ENCODE measurements at regions not wholly inside any gene's neighbourhood (a gene's known extent, or its start where the extent isn't known, plus 50 kb on each side); places are given as distances from the start of the nearest gene placed in this dataset.
"Not testable (repeated sequence)": the region's sequence is repeated elsewhere in the genome, so short reads cannot be mapped to it uniquely, and the experiment has no call there.

DNA sequence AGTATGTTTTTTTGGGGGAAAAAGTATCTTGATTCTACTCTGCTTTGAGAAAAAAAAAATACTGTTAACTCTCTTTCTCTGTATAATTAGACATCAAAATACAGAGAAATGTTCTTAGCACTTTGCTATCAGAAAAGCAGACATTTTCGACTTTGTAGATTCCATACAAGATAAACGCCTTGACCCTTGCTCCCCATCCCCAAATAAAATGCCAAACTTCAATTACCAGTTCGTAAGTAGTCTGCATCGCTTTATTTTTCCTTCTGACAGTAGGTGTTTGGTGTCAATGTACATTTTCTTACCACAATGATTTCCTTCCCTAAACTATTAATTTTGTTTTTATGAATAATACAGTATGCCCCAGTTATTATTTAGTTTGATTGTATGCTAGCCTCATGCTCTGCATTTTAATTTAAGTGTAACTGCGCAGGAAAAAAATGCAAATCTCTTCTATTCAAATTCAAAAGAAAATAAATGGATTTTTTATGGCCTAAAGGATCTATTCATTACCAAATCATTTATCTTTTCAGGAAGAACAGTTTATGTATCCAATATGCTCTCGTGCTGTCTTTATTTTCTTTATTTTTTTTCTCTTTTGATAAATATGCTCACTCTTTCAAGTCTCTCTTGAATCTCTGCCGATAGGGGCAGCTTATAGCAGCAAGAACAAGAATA lies 84.8 kb upstream of the ZNF217 start:
- no peaks in the 10 kb centered on the region for H3K9me3 Mint-ChIP-seq
- no peak for DNase-seq
- no peaks in the 10 kb centered on the region for H3K36me3 Mint-ChIP-seq (ENCODE audit: low read depth)
- H3K27ac Mint-ChIP-seq: peak overlapping the region; percentile 83
- peak overlapping the region; percentile 31 for H3K4me3 Mint-ChIP-seq
- peaks cover 31% of the 10 kb centered on the region for H3K4me1 Mint-ChIP-seq
- ChIA-PET POLR2A (no interaction called here), CTCF (interaction anchor here (1.0 kb wide), 1 partner anchor 52 kb away, joined by 3 read pairs; no protein-coding TSS in a partner anchor)
- H3K27me3 Mint-ChIP-seq: no peaks in the 10 kb centered on the region

DNA sequence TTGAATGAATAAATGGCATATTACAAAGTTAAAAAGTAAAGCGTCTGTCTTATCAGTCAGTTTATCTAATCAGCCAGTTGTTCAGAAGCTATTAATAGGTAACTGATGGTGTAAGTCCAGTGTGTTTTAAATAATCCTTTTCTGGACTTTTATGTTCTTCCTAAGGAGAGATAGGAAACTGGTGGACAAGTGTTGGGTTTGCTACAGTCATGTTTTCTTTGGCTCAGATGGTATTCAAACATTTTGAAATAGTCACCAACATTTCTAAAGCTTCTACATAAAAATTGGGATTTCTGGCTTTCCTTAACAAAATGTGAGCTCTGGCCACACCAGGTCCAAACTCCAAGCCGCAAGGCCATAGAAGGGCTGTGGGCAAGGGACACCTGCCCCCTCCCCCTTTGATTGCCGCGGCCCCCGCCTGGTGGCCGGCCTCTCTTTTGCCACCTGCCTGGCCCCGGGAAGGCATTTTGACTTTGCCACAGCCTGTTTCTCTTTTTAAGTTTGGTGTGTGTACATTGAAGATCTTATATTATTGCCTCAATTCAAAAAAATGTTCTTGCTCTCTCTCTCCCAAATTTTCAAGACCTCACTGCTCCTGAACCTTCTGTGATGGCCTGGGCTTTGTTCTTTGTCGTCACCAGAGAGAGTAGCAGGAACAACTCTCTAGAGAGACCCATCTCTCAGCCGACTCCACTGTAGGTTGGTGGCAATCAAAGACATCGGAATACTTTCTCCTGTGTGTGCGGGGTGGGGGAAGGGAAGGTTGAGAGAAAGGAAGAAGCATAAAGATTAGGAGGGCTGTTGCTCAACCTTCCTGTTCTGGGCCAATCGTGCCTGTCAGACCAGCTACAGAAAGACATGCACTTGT lies 84.0 kb upstream of the ZNF217 start:
- H3K9me3 Mint-ChIP-seq: no peaks in the 10 kb centered on the region
- peak; percentile 56 for DNase-seq
- no peaks in the 10 kb centered on the region for H3K27me3 Mint-ChIP-seq
- ChIA-PET POLR2A (no interaction called here), CTCF (interaction anchor here (0.6 to 1.2 kb wide), 3 partner anchors 25 to 252 kb away, joined by 3 to 4 read pairs (median 3); no protein-coding TSS in a partner anchor)
- peak overlapping the region; percentile 31 for H3K4me3 Mint-ChIP-seq
- no peaks in the 10 kb centered on the region for H3K36me3 Mint-ChIP-seq (ENCODE audit: low read depth)
- peak overlapping the region; percentile 83 for H3K27ac Mint-ChIP-seq
- H3K4me1 Mint-ChIP-seq: peaks cover 31% of the 10 kb centered on the region

DNA sequence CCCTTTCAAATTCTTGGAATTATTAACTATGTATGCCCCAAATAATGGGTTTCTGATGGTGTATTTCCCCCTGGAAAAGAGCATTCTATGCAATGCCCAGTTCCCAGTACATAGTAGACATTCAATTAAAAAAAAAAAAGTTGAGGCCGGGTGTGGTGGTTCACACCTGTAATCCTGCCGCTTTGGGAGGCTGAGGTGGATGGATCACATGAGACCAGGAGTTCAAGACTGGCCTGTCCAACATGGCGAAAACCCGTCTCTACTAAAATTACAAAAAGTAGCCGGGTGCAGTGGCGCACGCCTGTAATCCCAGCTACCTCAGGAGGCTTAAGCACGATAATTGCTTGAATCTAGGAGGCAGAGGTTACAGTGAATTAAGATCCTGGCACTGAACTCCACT lies 83.3 kb upstream of the ZNF217 start:
- peaks cover 31% of the 10 kb centered on the region for H3K4me1 Mint-ChIP-seq
- no peak overlapping the region for H3K4me3 Mint-ChIP-seq
- no peaks in the 10 kb centered on the region for H3K9me3 Mint-ChIP-seq
- POLR2A ChIA-PET: no interaction called here
- no peak for DNase-seq
- H3K36me3 Mint-ChIP-seq (ENCODE audit: low read depth): no peaks in the 10 kb centered on the region
- CTCF ChIA-PET: interaction anchor here (0.6 to 1.2 kb wide), 4 partner anchors 24 to 252 kb away, joined by 3 to 4 read pairs (median 4); no protein-coding TSS in a partner anchor
- H3K27me3 Mint-ChIP-seq: no peaks in the 10 kb centered on the region
- no peak overlapping the region for H3K27ac Mint-ChIP-seq

DNA sequence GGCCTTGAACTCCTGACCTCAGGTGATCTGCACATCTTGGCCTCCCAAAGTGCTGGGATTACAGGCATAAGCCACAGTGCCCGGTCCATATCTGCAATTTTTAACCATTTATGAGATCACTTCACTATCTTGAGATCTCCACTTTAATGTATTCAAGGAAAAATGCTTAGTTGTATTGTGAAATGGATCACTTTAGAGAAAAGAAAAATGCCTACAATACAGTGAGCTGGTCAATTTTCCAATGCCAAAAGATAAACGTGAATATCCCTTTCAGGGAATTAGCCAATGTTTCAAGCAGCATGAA lies 82.8 kb upstream of the ZNF217 start:
- DNase-seq: no peak
- CTCF ChIA-PET: interaction anchor here (0.6 to 1.2 kb wide), 2 partner anchors 23 to 86 kb away, joined by 3 to 4 read pairs; no protein-coding TSS in a partner anchor
- Mint-ChIP-seq H3K27ac (peak overlapping the region; percentile 9), H3K36me3 (ENCODE audit: low read depth) (no peaks in the 10 kb centered on the region), H3K27me3 (no peaks in the 10 kb centered on the region), H3K9me3 (no peaks in the 10 kb centered on the region), H3K4me1 (peaks cover 31% of the 10 kb centered on the region), H3K4me3 (no peak overlapping the region)
- POLR2A ChIA-PET: no interaction called here

DNA sequence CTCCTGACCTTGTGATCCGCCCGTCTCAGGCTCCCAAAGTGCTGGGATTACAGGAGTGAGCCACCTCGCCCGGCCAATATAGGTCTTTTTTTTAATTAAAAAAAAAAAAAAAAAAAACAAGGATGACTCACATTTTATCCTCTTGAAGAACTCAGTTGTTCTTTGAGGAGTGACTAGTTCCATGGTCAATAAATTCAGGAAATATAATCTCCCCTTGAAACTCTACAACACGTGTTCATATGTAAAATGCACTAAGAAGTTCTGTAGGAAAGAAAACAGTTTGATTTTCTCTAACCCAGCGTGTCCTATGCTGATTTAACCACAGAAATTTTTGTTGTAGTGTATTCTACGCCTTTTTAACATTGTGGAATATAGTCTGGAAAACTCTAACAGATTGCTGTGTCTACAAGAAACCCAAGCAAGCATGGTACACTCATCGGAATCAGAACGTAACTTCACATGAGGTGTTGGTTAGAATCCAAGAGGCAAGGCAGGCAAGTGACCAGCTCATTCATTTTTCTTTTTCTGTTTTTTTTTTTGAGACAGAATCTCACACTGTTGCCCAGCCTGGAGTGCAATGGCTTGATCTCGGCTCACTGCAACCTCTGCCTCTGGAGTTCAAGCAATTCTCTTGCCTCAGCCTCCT lies 79.0 kb upstream of the ZNF217 start:
- CTCF ChIA-PET: interaction anchor here (0.6 to 1.4 kb wide), 3 partner anchors 12 to 284 kb away, joined by 3 to 4 read pairs (median 3); no protein-coding TSS in a partner anchor
- POLR2A ChIA-PET: interaction anchor here (0.6 kb wide), 1 partner anchor 680 kb away, joined by 4 read pairs; no protein-coding TSS in a partner anchor

DNA sequence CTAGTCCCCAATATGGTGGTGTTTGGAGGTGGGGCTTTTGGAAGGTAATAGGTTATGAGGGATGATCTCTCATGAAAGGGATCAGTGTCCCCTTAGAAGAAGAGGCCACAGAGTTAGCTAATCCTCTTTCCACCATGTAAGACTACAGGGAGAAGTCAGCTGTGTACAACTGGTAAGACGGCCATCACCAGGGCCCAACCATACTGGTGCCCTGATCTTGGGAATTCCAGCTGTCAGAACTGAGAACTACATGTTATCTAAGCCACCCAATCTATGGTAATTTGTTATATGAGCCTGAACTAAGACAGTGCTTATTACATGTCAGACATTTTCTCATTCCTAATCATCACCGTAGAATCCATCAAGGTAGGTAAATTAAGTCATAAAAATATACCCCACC lies 77.7 kb upstream of the ZNF217 start:
- no peak for DNase-seq
- Mint-ChIP-seq H3K27me3 (no peaks in the 10 kb centered on the region), H3K36me3 (ENCODE audit: low read depth) (no peaks in the 10 kb centered on the region), H3K27ac (no peak overlapping the region), H3K4me3 (no peak overlapping the region), H3K4me1 (no peaks in the 10 kb centered on the region), H3K9me3 (no peaks in the 10 kb centered on the region)
- POLR2A ChIA-PET: no interaction called here
- CTCF ChIA-PET: interaction anchor here (0.6 to 1.4 kb wide), 3 partner anchors 10 to 40 kb away, joined by 3 read pairs; no protein-coding TSS in a partner anchor

More for the DNA sequence above, 79.0 kb upstream of the ZNF217 start:
- DNase-seq: no peak
- Mint-ChIP-seq H3K27me3 (no peaks in the 10 kb centered on the region), H3K9me3 (no peaks in the 10 kb centered on the region), H3K4me1 (peaks cover 3% of the 10 kb centered on the region), H3K36me3 (ENCODE audit: low read depth) (no peaks in the 10 kb centered on the region), H3K27ac (no peak overlapping the region), H3K4me3 (no peak overlapping the region)

DNA sequence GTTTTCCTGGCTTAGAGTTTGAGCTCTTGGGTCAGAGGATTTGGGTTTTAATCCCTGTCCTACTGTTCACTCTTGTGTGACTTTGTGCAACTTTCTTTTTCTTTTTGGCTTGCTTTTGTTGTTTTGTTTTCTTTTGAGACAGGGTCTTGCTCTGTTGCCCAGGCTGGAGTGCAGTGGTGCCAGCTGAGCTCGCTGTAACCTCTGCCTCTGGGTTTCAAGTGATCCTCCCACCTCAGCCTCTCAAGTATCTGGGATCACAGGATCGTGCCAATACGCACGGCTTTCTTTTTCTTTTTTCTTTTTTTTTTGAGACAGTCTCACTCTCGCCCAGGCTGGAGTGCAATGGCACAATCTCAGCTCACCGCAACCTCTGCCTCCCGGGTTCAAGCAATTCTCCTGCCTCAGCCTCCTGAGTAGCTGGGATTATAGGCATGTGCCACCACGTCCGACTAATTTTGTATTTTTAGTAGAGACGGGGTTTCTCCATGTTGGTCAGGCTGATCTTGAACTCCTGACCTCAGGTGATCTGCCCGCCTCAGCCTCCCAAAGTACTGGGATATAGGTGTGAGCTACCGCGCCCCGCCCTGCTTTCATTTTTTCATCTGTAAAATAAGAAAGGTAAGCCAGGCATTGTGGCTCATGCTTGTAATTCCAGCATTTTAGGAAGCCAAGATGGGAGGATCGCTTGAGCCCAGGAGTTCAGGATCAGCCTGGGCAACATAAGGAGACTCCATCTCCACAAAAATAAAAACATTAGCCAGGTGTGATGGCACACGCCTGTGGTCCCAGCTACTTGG lies 76.1 kb upstream of the ZNF217 start:
- not testable (repeated sequence) for DNase-seq; H3K4me3 Mint-ChIP-seq; H3K27me3 Mint-ChIP-seq; H3K4me1 Mint-ChIP-seq; H3K9me3 Mint-ChIP-seq; H3K36me3 Mint-ChIP-seq (ENCODE audit: low read depth); H3K27ac Mint-ChIP-seq
- ChIA-PET POLR2A (interaction anchor here (0.6 kb wide), 1 partner anchor 39 kb away, joined by 5 read pairs; no protein-coding TSS in a partner anchor), CTCF (interaction anchor here (1.0 to 1.3 kb wide), 2 partner anchors 12 to 20 kb away, joined by 3 to 5 read pairs; no protein-coding TSS in a partner anchor)

DNA sequence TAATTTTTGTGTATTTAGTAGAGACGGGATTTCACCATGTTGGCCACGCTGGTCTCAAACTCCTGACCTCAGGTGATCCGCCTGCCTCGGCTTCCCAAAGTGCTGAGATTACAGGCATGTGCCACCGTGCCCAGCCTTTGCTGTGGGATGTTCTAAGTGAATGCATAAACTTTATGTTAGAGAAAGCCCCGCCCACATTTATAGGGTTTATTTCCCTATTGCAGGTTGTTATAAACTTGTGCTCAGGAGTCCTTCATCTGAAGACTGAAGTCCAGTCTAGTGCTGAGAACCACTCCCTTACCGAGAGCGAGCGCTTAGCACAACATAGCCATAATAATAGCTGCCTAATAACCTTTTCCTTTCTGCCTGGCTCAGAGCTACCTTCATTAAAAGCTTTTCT lies 75.4 kb upstream of the ZNF217 start:
- ChIA-PET POLR2A (interaction anchor here (0.6 kb wide), 1 partner anchor 39 kb away, joined by 5 read pairs; no protein-coding TSS in a partner anchor), CTCF (interaction anchor here (1.3 kb wide), 1 partner anchor 13 kb away, joined by 5 read pairs; no protein-coding TSS in a partner anchor)
- Mint-ChIP-seq H3K36me3 (ENCODE audit: low read depth) (no peaks in the 10 kb centered on the region), H3K27me3 (no peaks in the 10 kb centered on the region), H3K27ac (no peak overlapping the region), H3K4me1 (peaks cover 4% of the 10 kb centered on the region), H3K4me3 (no peak overlapping the region), H3K9me3 (no peaks in the 10 kb centered on the region)
- DNase-seq: no peak

DNA sequence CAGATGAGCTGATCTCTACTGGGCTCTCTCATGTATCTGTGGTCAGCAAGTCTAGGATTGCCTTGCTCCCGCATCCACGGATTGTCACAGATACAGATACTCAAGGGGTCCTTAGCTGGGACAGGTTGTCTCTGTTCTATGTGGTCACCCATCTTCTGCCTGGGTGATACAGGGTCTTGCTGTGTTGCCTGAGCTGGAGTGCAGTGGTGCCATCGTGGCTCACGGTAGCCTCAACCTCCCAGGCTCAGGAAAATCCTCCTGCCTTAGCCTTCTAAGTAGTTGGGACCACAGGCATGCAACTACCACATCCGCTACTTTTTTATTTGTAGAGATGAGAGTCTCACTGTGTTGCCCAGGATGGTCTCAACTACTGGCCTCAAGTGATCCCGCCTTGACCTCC lies 72.5 kb upstream of the ZNF217 start:
- POLR2A ChIA-PET: interaction anchor here (0.5 kb wide), 1 partner anchor 18 kb away, joined by 3 read pairs; no protein-coding TSS in a partner anchor
- H3K4me3 Mint-ChIP-seq: no peak overlapping the region
- CTCF ChIA-PET: interaction anchor here (0.7 kb wide), 1 partner anchor 46 kb away, joined by 3 read pairs; no protein-coding TSS in a partner anchor
- H3K27ac Mint-ChIP-seq: no peak overlapping the region
- H3K36me3 Mint-ChIP-seq (ENCODE audit: low read depth): peaks cover 2% of the 10 kb centered on the region
- H3K9me3 Mint-ChIP-seq: no peaks in the 10 kb centered on the region
- H3K27me3 Mint-ChIP-seq: no peaks in the 10 kb centered on the region
- DNase-seq: no peak
- peaks cover 21% of the 10 kb centered on the region for H3K4me1 Mint-ChIP-seq

DNA sequence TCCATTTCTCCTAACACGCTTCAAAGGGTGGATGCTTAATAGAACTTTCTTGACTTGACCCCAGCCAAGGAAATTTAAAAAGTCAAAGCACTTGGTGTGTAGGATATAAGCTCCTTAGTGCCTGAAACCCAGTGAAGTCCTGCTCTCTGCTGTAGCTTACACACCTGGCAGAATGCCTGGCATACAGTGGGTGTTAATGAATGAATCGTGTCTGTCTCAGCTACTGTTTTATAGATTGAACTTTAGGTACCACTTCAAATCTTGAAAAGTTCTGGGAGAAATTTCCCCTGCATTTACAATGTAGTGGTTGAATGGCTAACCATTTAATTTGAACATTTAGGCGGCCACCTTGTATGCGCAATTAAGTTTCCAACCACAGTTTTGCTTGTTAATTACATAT lies 70.5 kb upstream of the ZNF217 start:
- Mint-ChIP-seq H3K4me3 (no peak overlapping the region), H3K4me1 (peaks cover 40% of the 10 kb centered on the region), H3K27ac (no peak overlapping the region), H3K9me3 (no peaks in the 10 kb centered on the region), H3K36me3 (ENCODE audit: low read depth) (peaks cover 2% of the 10 kb centered on the region), H3K27me3 (no peaks in the 10 kb centered on the region)
- CTCF ChIA-PET: interaction anchor here (0.6 to 2.7 kb wide), 4 partner anchors 11 to 95 kb away, joined by 3 to 8 read pairs (median 4); no protein-coding TSS in a partner anchor
- no peak for DNase-seq
- POLR2A ChIA-PET: no interaction called here

DNA sequence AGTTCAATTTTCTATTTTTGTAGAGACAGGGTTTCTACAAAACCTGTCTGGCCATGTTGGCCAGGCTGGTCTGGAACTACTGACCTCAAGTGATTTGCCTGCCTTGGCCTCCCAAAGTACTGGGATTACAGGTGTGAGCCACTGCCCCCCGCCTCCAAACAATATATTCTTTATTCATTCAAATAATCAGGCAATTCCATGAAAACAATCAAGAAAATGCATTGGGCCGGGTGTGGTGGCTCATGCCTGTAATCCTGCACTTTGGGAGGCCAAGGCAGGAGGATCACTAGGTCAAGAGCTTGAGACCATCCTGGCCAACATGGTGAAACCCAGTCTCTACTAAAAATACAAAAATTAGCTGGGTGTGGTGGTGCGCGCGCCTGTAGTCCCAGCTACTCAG lies 69.9 kb upstream of the ZNF217 start:
- POLR2A ChIA-PET; H3K36me3 Mint-ChIP-seq (ENCODE audit: low read depth); H3K27ac Mint-ChIP-seq; H3K4me3 Mint-ChIP-seq; H3K27me3 Mint-ChIP-seq; DNase-seq; H3K9me3 Mint-ChIP-seq: not testable (repeated sequence)
- peaks cover 42% of the 10 kb centered on the region for H3K4me1 Mint-ChIP-seq
- CTCF ChIA-PET: interaction anchor here (1.1 to 2.7 kb wide), 2 partner anchors 11 to 22 kb away, joined by 3 to 8 read pairs; no protein-coding TSS in a partner anchor

DNA sequence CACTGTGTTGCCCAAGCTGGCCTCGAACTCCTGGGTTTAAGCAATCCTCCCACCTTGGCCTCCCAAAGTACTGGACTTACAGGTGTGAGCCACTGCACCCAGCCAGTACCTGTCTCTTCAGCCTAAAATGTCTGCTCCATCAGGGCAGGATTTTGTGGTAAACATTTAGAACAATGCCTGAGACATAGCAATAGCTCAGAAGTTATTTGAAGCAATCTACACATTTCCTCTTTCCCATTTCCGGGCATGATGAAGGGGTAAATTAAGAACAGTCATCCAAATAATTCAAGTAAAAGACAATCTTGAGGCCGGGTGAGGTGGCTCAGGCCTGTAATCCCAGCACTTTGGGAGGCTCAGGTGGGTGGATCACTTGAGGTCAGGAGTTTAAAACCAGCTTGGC lies 69.0 kb upstream of the ZNF217 start:
- H3K27me3 Mint-ChIP-seq: no peaks in the 10 kb centered on the region
- H3K4me3 Mint-ChIP-seq: no peak overlapping the region
- POLR2A ChIA-PET: no interaction called here
- peaks cover 52% of the 10 kb centered on the region for H3K4me1 Mint-ChIP-seq
- H3K27ac Mint-ChIP-seq: peak overlapping the region; percentile 43
- no peak for DNase-seq
- H3K9me3 Mint-ChIP-seq: no peaks in the 10 kb centered on the region
- H3K36me3 Mint-ChIP-seq (ENCODE audit: low read depth): peaks cover 2% of the 10 kb centered on the region
- CTCF ChIA-PET: interaction anchor here (1.6 to 2.7 kb wide), 2 partner anchors 10 to 23 kb away, joined by 5 to 8 read pairs; no protein-coding TSS in a partner anchor

Data from activated CD4-positive, alpha-beta T cell treated with anti-CD3 and anti-CD28 coated beads, Interleukin-2, amount 10 ng/mL, durations not matched to agents 7 days and 5 days (primary cell).